NCI-H1417 (cell line): ENCODE measurements at regions not wholly inside any gene's neighbourhood (a gene's known extent, or its start where the extent isn't known, plus 50 kb on each side); places are given as distances from the start of the nearest gene placed in this dataset.
"Not testable (repeated sequence)": the region's sequence is repeated elsewhere in the genome, so short reads cannot be mapped to it uniquely, and the experiment has no call there.

Experiments
- DNase-seq, 3 experiments: peaks; one replicate each; lab custom pipeline; 2025; lab: John Stamatoyannopoulos, UW

GRCh38 chr2:188645986-188646385 is 328.2 kb upstream of the COL3A1 start:
- no peak for DNase-seq

- DNase-seq: no peak
Observed at GRCh38 chr2:188647430-188648070, 326.6 kb upstream of the COL3A1 start.

- no peak for DNase-seq
Observed at GRCh38 chr2:188659656-188660406, 314.3 kb upstream of the COL3A1 start.

GRCh38 chr2:188663301-188663700 is 310.9 kb upstream of the COL3A1 start:
- DNase-seq: no peak

GRCh38 chr2:188664416-188664815 is 309.8 kb upstream of the COL3A1 start:
- no peak for DNase-seq

GRCh38 chr2:188664951-188665595 is 309.1 kb upstream of the COL3A1 start:
- DNase-seq: no peak

GRCh38 chr2:188665727-188666304 is 308.4 kb upstream of the COL3A1 start:
- DNase-seq: no peak

GRCh38 chr2:188666503-188666902 is 307.7 kb upstream of the COL3A1 start:
- DNase-seq: no peak

- no peak for DNase-seq
Observed at GRCh38 chr2:188668017-188668680, 306.0 kb upstream of the COL3A1 start.

GRCh38 chr2:188675391-188676009 is 298.7 kb upstream of the COL3A1 start:
- DNase-seq: peak in 1 of 3 experiments; percentile 61

GRCh38 chr2:188676010-188676400 is 298.2 kb upstream of the COL3A1 start:
- no peak for DNase-seq

- DNase-seq: no peak
Observed at GRCh38 chr2:188677142-188677541, 297.0 kb upstream of the COL3A1 start.

GRCh38 chr2:188678882-188679281 is 295.3 kb upstream of the COL3A1 start:
- DNase-seq: no peak

GRCh38 chr2:188682838-188683237 is 291.3 kb upstream of the COL3A1 start:
- no peak for DNase-seq

- no peak for DNase-seq
Observed at GRCh38 chr2:188684795-188685194, 289.4 kb upstream of the COL3A1 start.

GRCh38 chr2:188693111-188693510 is 281.1 kb upstream of the COL3A1 start:
- no peak for DNase-seq

GRCh38 chr2:188693771-188694170 is 280.4 kb upstream of the COL3A1 start:
- DNase-seq: no peak

GRCh38 chr2:188695953-188696352 is 278.2 kb upstream of the COL3A1 start:
- DNase-seq: no peak

GRCh38 chr2:188698151-188698550 is 276.0 kb upstream of the COL3A1 start:
- not testable (repeated sequence) for DNase-seq

GRCh38 chr2:188701836-188702235 is 272.3 kb upstream of the COL3A1 start:
- DNase-seq: no peak

- DNase-seq: no peak
Observed at GRCh38 chr2:188705191-188705590, 269.0 kb upstream of the COL3A1 start.

- no peak for DNase-seq
Observed at GRCh38 chr2:188713961-188714360, 260.2 kb upstream of the COL3A1 start.
